22Rv1 (cell line): ENCODE measurements at regions not wholly inside any gene's neighbourhood (a gene's known extent, or its start where the extent isn't known, plus 50 kb on each side); places are given as distances from the start of the nearest gene placed in this dataset.

Experiments used
- CTCF ChIP-seq: fragments of 450-650 bp; IDR thresholded peaks from 2 replicates; pipeline ENCODE4 v1.5.1; 2017; ENCODE audit warnings: mild to moderate bottlenecking
- ZFX ChIP-seq: fragments of 450-650 bp; IDR thresholded peaks from 2 replicates; pipeline ENCODE4 v1.6.1; 2017; ENCODE audit warnings: antibody characterized with exemption, borderline replicate concordance

DNA sequence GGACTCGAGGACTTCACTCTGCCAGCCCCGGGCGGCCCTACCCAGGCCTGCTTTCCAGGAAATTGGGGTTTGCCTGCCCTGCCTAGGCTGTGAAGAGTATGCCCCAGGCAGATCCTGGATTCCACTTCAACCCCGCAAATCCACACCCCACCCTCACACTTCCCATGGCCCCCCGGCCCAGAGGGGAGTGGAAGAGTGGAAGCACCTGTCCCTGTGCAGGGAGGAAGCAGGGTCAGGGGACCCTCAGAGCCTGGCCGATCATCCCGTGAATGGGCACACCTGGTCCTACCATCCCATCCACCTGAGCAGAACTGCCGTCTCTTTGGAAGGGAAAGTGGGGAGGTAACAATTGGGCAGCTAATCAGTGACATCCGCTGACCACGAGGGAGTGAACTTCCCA is 245.2 kb downstream of the EIPR1 start:
- no peak for TF ChIP-seq CTCF
- TF ChIP-seq ZFX, result no peak
